Limb (tissue), 2 donors: ENCODE measurements at regions not wholly inside any gene's neighbourhood (a gene's known extent, or its start where the extent isn't known, plus 50 kb on each side); places are given as distances from the start of the nearest gene placed in this dataset.

ENCODE experiments used
- DNase-seq, 2 donors: peaks; one replicate each; pipeline ENCODE4 v3.0.0-alpha.2; 2016; ENCODE audit errors: extremely low spot score in 2 of 2

- no peak for DNase-seq
These were observed 156.3 kb upstream of the NOCT start for GRCh38 chr4:138859254-138859653.

GRCh38 chr4:138858419-138858818, 157.2 kb upstream of the NOCT start:
- DNase-seq, result no peak

GRCh38 chr4:138857416-138857815, 158.2 kb upstream of the NOCT start:
- DNase-seq, result no peak

GRCh38 chr4:138852681-138853080, 162.9 kb upstream of the NOCT start:
- no peak for DNase-seq

DNA sequence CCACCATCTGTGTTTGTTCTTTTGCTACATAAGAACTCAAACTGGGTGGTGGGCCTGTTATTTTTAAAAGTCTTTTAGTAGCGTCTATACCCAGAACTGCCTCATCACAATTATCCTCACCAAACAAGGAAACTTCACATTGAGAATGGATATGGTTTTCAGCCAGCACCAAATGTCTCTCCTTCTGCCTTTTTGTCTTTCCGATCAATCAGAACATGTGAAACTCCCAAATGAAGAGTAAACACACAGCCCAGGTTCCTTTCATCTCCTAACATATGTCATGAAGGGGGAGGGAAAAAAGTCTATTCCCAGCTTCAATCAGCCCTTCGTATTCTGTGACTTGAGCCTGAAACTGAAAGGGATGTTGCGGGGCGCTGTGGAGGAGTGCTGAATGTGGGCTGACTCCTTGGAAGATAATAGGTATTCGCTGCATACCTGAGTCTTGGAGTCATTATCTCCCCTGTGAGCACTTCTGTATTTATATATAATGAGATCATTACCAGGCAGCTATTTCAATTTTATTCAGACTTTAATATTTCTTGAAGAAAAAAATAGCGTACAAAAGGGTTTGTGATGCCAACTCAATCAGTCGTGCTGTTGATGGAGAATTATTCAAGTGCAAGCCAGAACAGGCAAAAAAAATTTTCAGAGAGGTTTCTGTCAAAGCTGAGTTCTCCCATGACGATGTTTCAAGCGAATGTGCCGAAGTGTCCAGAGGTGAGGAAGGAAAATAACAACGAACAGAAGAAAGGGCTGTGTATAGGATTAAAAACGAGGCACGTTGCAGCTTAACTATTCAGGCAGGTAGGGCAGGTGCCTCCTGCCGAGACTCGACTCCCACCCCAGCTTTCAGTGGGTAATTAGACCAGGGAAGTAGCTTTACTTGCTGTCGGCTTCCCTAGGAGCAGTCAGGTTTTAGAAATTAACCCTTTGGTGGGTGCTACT, 163.9 kb upstream of the NOCT start:
- DNase-seq, result no peak

GRCh38 chr4:138845664-138846063, 169.9 kb upstream of the NOCT start:
- no peak for DNase-seq

DNA sequence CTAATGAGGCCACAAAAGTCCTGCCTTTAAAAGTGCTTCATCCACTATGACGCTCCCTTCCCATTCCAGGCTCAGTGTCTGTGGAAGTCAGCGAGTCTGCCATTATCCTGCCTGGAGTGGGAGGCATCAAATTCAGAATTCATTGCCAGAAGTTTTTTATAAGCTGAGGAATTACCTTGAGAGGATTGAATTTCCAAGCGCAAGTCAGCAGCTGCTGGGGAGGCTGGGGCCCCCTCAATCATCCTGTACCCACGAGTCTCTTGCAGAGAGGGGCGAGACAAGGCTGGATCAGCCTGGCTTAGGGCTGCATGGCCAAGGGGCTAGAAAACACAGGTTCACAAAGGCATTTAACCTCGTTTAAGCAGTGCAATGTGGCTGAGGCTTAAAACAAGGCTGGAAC, 170.5 kb upstream of the NOCT start:
- DNase-seq, result peak in 1 of 2 donors; percentile 43

GRCh38 chr4:138843616-138844015, 172.0 kb upstream of the NOCT start:
- DNase-seq, result no peak

- no peak for DNase-seq
These were observed 174.2 kb upstream of the NOCT start for GRCh38 chr4:138841343-138841742.

GRCh38 chr4:138838251-138838650, 177.3 kb upstream of the NOCT start:
- DNase-seq, result no peak

DNA sequence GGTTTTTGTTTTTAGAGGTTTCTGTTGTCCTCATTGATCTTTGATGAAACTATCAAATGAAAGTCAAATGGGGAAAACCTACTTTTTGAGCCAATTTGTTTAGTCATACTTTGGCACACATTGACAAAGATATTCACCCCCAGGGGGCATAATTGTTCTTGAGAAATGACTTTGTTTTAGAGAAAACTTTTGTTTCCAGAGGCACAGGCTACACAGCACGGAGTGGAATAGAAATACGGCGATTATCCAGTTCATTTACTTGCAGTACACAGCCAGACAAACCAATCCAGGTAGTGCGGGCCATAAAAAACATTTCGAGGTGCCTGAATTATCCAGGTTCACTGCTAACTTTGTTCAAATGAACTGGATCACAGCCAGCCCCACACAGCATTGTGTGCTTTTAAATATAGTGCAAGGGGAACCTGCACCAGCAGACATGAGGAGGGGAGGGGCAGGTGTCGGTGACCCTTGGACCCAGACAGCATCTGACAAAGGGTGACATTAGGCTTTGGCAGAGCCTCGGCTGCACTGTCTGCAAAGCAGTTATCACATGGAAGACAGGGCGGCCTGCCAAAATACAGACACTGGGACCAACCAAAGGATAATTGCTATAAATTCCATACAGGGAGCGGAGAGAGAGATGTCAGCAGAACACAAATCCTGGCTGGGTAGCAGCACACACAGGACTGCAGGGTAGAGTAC, 179.6 kb upstream of the NOCT start:
- DNase-seq, result peak; percentile 40 to 53

GRCh38 chr4:138833974-138834373, 181.6 kb upstream of the NOCT start:
- no peak for DNase-seq

GRCh38 chr4:138832563-138832962, 183.0 kb upstream of the NOCT start:
- no peak for DNase-seq

GRCh38 chr4:138831948-138832347, 183.6 kb upstream of the NOCT start:
- DNase-seq, result no peak

DNA sequence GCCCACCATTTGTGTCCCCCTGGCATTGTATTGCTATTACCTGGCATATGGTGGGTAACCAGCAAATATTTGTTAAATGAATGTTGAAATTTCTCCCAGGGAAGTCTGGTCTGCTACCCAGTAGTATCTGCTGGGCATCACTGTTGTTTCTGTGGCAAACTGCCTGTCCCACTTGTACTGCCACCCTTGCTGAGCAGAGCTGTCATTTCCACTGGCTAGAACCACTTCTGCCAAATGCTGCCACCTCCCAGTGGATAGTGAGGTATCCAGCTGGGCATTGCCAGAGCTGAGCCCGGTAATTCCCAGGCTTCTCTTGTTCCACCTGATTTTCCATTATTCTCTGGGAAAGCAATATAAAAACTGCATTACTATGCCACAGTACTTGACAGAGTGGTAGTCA, 186.7 kb upstream of the NOCT start:
- DNase-seq, result no peak

- DNase-seq, result no peak
These were observed 188.8 kb upstream of the NOCT start for GRCh38 chr4:138826754-138827153.

DNA sequence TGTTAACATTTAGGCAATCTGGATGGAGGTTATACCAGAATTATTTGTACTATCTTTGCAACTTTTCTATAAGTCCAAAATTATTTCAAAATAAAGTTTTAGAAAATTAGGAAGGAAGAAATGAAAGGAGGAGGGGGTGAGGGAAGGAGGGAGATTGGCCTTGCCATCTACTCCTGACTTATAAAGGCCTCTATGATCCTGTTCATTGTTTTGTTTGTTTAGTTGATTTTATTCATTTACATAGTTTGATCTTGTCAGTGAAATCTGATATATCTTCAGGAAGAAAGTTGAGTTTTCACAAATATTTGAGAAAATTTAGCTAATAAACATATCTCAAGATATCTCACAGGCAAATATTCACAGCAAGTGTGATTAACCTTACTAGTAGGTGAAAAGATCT, 189.3 kb upstream of the NOCT start:
- DNase-seq, result no peak

- DNase-seq, result no peak
These were observed 194.2 kb upstream of the NOCT start for GRCh38 chr4:138821331-138821730.

DNA sequence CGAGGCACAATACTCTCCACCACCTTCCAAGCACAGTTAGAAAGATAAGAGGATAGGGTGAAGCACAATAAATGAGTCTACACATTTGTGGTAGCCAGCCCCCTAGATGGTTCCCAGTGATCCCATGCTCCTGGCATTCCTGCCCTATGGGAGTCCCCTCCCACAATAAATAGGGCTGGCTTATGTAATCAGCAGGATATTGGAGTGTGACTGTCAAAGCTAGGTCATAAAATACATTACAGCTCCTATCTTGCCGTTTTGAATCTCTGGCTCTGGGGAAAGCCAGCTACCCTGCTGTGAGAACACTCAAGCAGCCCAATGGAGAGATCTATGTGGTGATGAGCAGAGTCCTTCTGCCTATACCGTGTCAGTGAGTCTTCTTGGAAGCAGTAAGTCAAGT, 198.7 kb upstream of the NOCT start:
- no peak for DNase-seq

DNA sequence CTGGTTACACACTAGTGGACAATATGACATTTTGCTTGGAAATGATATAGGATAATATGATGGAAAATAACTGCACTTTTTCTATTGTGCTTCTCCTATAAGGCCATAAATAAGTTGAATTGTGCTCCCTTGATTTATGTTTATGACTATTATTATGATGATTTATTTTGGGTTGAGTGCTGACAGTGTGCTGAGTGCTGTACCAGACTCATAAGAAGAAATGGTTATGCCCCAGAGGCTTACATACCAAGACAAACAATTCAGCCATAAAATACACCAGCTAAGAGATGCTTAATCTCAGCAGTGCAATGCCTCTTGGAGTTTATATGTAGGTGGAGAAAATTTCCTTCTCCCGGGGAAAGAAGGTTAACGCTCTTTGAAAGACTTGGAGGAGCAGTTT, 199.8 kb upstream of the NOCT start:
- DNase-seq, result no peak

- DNase-seq, result no peak
These were observed 209.8 kb upstream of the NOCT start for GRCh38 chr4:138805736-138806135.

- DNase-seq, result no peak
These were observed 210.9 kb upstream of the NOCT start for GRCh38 chr4:138804711-138805110.

DNA sequence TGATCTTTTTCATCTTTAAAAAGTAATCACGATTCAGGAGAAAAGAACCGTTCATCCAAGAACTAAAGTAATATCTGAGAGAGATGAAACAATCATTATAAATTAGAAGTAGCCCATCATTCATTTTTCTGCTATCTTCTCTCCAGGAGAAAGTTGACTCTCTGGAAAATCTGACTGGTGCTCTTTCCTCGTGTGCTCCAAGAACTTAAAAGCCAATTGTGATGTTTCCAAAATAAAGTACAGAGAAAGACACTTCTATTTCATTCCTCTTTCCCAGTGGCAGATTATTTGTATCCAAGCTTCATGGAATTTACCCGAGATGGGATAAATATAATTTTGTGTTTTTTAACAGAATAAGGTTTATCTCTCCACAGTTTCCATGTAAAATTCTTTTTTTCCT, 212.5 kb upstream of the NOCT start:
- no peak for DNase-seq
